GM23338 (cell line): ENCODE measurements at regions not wholly inside any gene's neighbourhood (a gene's known extent, or its start where the extent isn't known, plus 50 kb on each side); places are given as distances from the start of the nearest gene placed in this dataset.

Experiments used
- CREB1 ChIP-seq: fragments of 250-450 bp; sonication (Bioruptor Pico); IDR thresholded peaks from 2 replicates; pipeline ENCODE4 v1.5.0; 2020; ENCODE audit warnings: low read depth, mild to moderate bottlenecking, moderate library complexity
- CTCF ChIP-seq, 2 experiments: fragments of 200-600 bp in 1 of 2; sonication (generic) in 1 of 2; conservative IDR thresholded peaks; 2 replicates each; pipeline versions ENCODE4 v1.5.1 to v1.6.1; 2016 to 2017; ENCODE audit warnings: antibody characterized with exemption in 2 of 2, low read depth in 2 of 2, mild to moderate bottlenecking in 2 of 2, moderate library complexity in 1 of 2
- EZH2 ChIP-seq: fragments of 200-600 bp; sonication (generic); IDR thresholded peaks from one replicate; pipeline ENCODE4 v1.8.0; 2017; ENCODE audit warnings: antibody characterized with exemption, mild to moderate bottlenecking, low read depth; ENCODE audit not compliant: unreplicated experiment
- EZH2phosphoT487 ChIP-seq: fragments of 200-600 bp; sonication (generic); IDR thresholded peaks from one replicate; pipeline ENCODE4 v1.8.1; 2018; ENCODE audit warnings: antibody characterized with exemption; ENCODE audit not compliant: unreplicated experiment
- JUNB ChIP-seq: IDR thresholded peaks from one replicate; pipeline ENCODE4 v1.6.1; 2016; ENCODE audit warnings: antibody characterized with exemption; ENCODE audit not compliant: unreplicated experiment
- POLR2AphosphoS5 ChIP-seq: IDR thresholded peaks from 2 replicates; pipeline ENCODE4 v1.6.1; 2016; ENCODE audit warnings: antibody characterized with exemption, low read depth

- TF ChIP-seq POLR2AphosphoS5 = no peak
- no peak for TF ChIP-seq CREB1
- TF ChIP-seq CTCF (conservative IDR thresholded peaks at IDR 0.05; ENCODE audit: low read depth in 2 of 2) = no peak
- TF ChIP-seq JUNB = no peak
- no peak for TF ChIP-seq EZH2phosphoT487
- no peak for TF ChIP-seq EZH2
Measured at GRCh38 chr21:14672466-14672865, 126.4 kb upstream of the SAMSN1 start.
